ENCODE measurements at regions not wholly inside any gene's neighbourhood (a gene's known extent, or its start where the extent isn't known, plus 50 kb on each side); places are given as distances from the start of the nearest gene placed in this dataset.

DNA sequence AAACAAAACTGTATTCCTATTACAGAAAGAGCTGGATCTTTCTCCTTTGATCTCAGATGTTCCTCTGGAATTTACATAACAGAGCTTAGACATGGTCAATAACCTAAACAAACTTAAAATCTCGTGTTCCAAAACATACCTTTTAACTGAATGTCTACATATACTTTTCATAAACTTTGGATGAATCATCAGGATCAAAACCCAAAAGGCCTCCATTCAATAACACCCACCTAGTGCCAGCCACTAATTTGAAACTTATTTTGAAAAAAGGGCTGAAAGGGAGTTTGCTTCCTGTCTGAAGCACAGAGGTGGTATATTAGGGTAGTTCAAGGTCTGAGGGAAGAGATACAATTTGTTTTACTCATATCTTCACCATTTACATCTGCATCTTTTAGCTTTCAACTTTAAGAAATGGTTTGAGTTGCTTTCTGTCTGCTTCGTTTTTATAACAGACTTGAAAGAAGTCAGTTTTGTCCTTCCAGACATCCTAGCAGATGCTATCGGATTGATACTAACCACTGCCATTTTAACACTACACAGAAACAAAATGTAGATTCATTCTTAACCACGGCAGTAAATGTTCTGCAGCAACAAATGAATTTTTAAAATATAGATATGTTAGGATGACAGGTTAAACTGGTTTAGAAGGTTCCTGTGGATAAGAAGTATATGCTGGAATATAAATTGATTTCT lies 242.8 kb upstream of the DKK2 start:
- TF ChIP-seq, protein P1, sequence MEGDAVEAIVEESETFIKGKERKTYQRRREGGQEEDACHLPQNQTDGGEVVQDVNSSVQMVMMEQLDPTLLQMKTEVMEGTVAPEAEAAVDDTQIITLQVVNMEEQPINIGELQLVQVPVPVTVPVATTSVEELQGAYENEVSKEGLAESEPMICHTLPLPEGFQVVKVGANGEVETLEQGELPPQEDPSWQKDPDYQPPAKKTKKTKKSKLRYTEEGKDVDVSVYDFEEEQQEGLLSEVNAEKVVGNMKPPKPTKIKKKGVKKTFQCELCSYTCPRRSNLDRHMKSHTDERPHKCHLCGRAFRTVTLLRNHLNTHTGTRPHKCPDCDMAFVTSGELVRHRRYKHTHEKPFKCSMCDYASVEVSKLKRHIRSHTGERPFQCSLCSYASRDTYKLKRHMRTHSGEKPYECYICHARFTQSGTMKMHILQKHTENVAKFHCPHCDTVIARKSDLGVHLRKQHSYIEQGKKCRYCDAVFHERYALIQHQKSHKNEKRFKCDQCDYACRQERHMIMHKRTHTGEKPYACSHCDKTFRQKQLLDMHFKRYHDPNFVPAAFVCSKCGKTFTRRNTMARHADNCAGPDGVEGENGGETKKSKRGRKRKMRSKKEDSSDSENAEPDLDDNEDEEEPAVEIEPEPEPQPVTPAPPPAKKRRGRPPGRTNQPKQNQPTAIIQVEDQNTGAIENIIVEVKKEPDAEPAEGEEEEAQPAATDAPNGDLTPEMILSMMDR (IDR thresholded peaks at IDR 0.05) = no peak
- TF ChIP-seq POLR2A (IDR thresholded peaks at IDR 0.05) = no peak
